HCEC 1CT (cell line): ENCODE measurements at regions not wholly inside any gene's neighbourhood (a gene's known extent, or its start where the extent isn't known, plus 50 kb on each side); places are given as distances from the start of the nearest gene placed in this dataset.
A peak's percentile ranks its signal among the peaks of the same experiment; 100 is the strongest.
"Not testable (repeated sequence)": the region's sequence is repeated elsewhere in the genome, so short reads cannot be mapped to it uniquely, and the experiment has no call there.

Experiments
- DNase-seq: peaks from one replicate; pipeline ENCODE4 v3.0.0-alpha.2; 2017

- not testable (repeated sequence) for DNase-seq
Observed at GRCh38 chr4:142897518-142897917, 51.4 kb upstream of the INPP4B start.

- DNase-seq: no peak
Observed at GRCh38 chr4:142900622-142901021, 54.5 kb upstream of the INPP4B start.

GRCh38 chr4:142901166-142901662 is 55.1 kb upstream of the INPP4B start:
- peak; percentile 20 for DNase-seq

GRCh38 chr4:142903617-142904016 is 57.5 kb upstream of the INPP4B start:
- not testable (repeated sequence) for DNase-seq

DNA sequence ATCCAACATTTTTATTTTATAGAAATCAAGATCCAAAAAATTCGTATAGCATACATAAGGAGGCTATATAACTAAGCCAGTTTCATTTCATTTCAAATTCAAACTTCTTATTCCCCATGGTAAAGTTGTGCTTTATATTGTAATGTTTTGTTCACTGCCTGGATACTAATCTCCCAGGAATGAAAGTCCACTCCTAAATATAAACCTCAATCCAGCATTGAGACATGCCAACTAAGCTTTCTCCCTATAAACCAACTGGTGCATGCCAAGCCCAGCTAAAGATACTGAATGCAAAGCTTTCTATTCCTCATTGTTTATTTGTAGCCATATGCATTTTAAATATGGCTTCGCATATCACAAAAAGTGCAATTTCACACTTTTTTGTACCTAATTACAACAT is 63.8 kb upstream of the INPP4B start:
- peak; percentile 4 for DNase-seq

DNA sequence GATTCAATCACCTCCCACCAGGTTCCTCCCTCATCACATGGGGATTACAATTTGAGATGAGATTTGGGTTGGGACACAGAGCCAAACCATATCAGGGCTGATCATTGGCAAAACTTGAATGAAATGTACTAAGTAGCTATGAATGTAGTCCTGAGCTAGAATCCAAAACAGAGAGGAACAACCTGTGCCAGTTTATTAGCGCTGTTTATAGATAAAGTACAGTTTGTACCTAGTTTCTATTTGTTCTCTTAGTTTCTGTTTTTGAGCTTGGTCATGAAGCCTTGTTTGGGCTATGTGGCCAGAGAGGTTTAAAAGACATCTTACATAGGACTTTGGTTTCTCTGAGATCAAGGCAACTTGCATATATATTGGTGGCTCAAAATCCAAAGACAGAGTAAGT is 66.9 kb upstream of the INPP4B start:
- no peak for DNase-seq

DNA sequence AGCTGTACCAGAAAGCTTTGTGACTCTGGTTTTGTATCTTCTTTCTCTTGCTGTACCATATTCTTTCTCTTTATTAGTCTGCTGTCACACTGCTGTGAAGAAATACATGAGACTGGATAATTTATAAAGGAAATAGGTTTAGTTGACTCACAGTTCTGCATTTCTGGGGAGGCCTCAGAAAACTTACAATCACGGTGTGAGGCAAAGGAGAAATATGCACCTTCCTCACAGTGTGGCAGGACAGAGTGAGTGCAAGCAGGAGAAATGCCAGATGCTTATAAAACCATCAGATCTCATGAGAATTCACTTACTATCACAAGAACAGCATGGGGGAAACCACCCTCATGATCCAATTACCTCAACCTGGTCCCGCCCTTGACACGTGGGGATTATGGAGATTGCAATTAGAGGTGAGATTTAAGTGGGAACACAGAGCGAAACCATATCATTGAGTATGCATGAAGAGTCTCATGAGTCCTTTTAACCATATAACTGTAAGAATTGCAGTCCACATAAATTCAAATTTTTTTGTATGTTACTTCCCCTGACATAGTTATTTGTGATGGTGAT is 67.4 kb upstream of the INPP4B start:
- peak; percentile 18 for DNase-seq

- no peak for DNase-seq
Observed at GRCh38 chr4:142917678-142918077, 71.6 kb upstream of the INPP4B start.

DNA sequence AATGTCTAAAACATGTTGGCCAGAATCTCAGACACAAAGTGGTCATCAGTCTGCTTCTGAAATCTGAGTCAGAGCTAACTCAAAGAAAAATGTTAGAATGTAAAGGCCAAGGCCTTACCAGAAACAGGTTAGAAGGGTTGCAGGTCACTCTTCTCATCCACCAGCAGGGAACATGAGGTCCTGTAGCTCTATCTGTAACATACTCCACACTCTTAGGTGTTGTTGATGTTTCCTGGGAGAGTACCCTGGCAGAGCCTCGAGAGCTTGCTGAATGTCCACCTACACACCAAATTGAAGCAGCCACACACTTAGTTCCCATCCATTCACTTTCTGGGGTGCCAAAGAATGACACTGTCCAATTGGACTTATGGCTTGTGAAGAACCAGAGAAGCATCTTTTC is 76.6 kb upstream of the INPP4B start:
- DNase-seq: no peak

DNA sequence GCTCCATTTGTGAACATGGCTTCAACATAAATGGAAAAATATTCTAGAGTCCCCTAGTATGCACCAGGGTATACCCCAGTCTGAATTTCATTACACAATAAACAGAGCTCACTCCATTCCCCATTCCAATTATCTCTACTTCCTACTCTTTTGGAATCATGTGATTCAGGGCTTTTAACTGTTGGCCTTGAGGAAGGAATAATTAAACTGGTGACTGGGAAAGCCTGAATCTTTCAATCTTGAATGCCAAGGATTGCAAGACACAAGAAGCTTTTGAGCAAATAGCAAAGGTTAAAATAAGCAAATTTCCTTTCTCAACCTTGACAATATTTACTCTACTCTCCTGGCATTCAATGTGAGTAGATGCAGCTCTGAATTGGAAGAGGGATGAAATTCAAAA is 77.5 kb upstream of the INPP4B start:
- DNase-seq: no peak

DNA sequence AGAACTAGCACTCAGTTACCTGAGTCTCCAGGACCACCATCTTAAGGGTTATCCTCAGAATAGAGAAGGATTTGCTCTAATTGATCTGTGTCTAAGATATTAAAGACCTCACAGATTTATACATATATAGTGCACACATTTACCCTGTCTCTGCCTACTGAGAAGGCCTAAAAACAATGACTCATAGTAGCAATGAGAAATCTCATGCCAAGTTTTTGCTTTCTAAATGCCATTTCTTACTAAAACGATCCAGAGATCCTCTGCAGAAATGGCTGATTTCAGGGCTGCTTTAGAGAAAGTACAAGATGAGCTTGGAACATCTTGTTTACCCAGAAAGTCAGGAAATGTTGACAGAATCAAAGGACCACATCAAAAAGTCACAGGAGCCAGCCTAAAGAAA is 79.1 kb upstream of the INPP4B start:
- DNase-seq: no peak

GRCh38 chr4:142927721-142928120 is 81.6 kb upstream of the INPP4B start:
- DNase-seq: no peak

DNA sequence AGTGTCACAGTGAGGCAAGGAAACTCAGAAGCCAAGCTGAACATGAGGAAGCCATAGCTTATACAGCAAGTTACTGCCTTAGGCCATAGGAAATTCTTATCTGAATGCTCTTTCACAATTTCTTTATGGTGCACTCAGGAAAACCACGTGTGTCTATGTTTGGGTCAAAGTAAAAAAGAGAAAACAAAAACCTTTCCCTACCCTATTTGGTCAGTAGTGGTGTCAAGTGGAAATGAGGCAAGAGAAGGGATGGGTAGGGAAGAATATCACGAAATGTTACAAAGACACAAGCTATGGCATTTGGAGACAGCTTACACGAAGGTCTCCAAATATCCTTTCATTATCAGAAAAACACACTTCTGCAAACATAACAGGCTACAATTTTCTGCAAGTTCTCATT is 83.4 kb upstream of the INPP4B start:
- DNase-seq: no peak

- no peak for DNase-seq
Observed at GRCh38 chr4:142933207-142933606, 87.1 kb upstream of the INPP4B start.

DNA sequence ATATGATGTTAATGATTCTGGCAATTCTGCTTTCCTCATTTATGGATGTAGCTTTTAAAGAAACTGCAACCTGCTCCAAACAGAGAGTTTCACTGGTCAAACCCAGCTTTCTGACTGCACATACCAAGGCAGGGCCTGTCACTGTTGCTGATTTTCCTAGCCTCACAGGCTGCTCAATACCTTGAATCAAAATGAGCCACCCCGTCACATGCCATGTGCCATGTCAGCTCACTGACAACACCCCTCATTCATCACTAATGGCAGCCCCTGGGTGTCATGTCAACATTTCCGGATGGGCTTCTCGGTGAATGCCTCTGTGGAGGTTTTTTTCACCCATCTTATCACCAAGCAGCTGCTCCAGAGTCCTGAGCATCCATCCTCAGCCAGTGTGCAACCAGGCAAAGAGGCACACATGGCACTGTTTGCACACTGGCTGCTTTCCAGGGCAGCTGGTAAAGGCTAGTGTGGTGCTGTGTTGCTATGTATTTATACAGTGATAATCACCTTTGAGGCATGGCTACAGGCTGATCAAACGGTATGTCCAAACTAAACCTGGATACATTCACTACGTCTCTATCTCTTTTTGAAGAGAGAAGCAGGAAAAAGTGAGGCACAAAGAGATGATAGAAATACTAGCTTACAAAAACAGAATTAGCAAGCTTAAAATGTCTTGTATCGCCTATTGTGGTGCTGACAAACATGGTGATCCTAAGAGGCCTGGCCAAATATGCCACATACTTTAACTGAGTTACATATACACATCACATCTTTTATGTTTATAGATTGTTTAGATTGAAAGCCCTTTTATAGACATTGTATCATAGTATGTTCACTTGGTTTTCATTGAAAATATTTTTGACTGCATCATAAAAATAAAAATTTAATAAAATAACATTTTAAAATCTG is 94.6 kb upstream of the INPP4B start:
- no peak for DNase-seq

- DNase-seq: no peak
Observed at GRCh38 chr4:142944565-142944964, 98.5 kb upstream of the INPP4B start.

DNA sequence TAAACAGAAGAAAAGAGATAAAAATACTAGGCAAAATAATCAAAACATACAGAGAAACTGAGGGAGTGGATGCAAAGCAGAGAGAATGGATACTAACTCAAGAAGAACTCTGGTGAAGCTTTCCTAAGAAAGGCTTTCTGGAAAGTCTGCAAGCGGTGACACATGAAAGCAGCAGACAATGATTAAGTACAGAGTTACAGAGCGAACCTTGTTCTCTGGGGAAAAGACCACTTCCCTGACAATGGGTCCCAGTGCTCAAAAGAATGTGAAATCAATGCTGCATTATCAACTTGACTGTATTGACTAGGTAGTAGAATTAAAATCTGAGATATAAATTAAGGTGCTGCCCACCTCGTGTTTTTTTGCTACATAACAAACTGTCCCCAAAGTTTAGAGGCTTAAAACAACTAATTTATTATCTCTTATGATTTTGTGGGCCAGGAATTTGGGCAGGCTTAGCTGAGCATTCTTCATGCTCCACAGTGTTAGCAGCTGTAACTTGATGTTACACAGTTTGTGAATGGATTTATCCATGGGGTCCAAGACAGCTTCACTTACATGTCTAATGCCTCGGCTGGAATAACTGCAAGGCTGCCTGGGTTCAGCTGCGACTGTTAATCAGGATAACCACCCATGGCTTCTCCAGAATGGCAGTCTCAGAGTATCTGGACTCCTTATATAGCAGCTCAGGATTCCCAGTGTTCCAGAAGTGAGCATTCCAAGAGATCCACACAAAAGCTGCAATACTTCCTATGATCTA is 106.9 kb upstream of the INPP4B start:
- DNase-seq: no peak

GRCh38 chr4:142954415-142954814 is 108.3 kb upstream of the INPP4B start:
- DNase-seq: no peak

DNA sequence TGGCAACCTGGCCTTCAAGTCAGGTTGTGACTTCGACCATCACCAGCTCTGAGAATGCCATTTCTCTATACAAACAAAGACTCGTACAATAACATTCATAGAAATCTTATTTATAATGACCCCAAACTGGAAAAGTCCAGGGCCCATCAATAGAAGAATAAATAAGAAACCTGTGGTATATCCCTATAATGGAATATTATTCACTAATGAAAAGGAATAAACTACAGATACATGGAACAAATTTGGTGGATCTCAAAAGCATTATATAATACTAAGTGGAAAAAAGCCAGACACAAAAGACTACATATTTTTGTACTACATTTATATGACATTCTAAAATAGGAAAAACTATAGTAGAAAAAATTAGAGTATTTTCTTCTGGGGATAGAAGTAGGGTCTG is 109.4 kb upstream of the INPP4B start:
- DNase-seq: no peak

DNA sequence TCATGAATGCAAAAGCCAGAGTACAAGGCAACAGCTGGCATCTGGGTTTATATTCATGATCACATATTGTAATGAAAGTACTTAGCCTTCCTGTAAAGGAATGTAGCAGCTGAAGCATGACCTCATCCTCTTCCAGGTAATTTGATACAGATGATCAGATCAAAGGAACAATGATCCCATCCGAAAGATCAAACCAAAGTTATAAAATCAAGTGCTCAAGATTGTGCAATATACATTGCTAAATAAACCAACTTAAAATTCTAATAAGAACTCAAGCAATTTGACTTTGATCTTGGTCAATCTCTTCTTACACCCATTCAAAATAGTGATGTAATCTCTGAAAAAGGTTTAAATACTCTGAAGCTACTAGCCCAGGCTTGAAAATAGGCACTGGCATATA is 113.1 kb upstream of the INPP4B start:
- no peak for DNase-seq

DNA sequence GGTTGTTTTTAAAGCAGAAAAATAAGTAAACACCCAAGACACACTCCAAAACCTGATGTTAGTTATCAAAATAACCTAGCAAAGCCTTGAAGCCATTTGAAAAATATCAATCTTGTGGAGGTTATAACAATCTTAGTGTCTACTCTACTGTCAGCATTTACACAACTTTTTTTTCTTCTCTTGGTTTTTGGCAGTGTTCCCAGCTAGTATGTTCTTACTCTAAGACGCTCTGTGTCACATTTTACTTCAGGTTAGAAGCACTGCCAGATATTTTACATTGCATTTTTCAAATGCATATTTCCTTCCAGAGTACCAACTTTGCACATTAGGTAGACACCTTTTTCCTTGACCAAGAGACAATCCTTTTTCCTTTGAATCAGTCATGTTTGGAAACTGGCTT is 114.0 kb upstream of the INPP4B start:
- no peak for DNase-seq

- no peak for DNase-seq
Observed at GRCh38 chr4:142960867-142961644, 115.0 kb upstream of the INPP4B start.

- no peak for DNase-seq
Observed at GRCh38 chr4:142961866-142962265, 115.8 kb upstream of the INPP4B start.
